BLaER1 treated with 17β-estradiol and CSF1 and Interleukin-3, amounts not matched to agents 10 nM and 100 nM (cell line): ENCODE measurements at regions not wholly inside any gene's neighbourhood (a gene's known extent, or its start where the extent isn't known, plus 50 kb on each side); places are given as distances from the start of the nearest gene placed in this dataset.

ENCODE experiments used
- H3K27ac ChIP-seq, 11 experiments: shearing (Covaris generic); formaldehyde crosslinking; 2 replicates each; pipeline ENCODE4 v1.8.1; 2022
- H3K27me3 ChIP-seq, 11 experiments: shearing (Covaris generic); formaldehyde crosslinking; 2 replicates each; pipeline ENCODE4 v1.8.1; 2022
- H3K36me3 ChIP-seq, 11 experiments: shearing (Covaris generic); formaldehyde crosslinking; 2 replicates each; pipeline ENCODE4 v1.8.1; 2022
- H3K4me1 ChIP-seq, 10 experiments: shearing (Covaris generic); formaldehyde crosslinking; 2 replicates each; pipeline ENCODE4 v1.8.1; 2022
- H3K4me2 ChIP-seq, 11 experiments: shearing (Covaris generic); formaldehyde crosslinking; 2 replicates each; pipeline ENCODE4 v1.8.1; 2022
- H3K4me3 ChIP-seq, 10 experiments: shearing (Covaris generic); formaldehyde crosslinking; 2 replicates each; pipeline ENCODE4 v1.8.1; 2022
- H3K9ac ChIP-seq, 11 experiments: shearing (Covaris generic); formaldehyde crosslinking; 2 replicates each; pipeline ENCODE4 v1.8.1; 2022
- H3K9me3 ChIP-seq, 11 experiments: shearing (Covaris generic); formaldehyde crosslinking; replicated peaks in 1 of 11; 2 replicates each; pipeline ENCODE4 v1.8.1; 2022
- H4K20me1 ChIP-seq, 11 experiments: shearing (Covaris generic); formaldehyde crosslinking; 2 replicates each; pipeline ENCODE4 v1.8.1; 2022
- Cebpa-rat ChIP-seq, 11 experiments: shearing (Covaris generic); IDR thresholded peaks; 2 replicates each; pipeline ENCODE4 v1.8.1; 2022

DNA sequence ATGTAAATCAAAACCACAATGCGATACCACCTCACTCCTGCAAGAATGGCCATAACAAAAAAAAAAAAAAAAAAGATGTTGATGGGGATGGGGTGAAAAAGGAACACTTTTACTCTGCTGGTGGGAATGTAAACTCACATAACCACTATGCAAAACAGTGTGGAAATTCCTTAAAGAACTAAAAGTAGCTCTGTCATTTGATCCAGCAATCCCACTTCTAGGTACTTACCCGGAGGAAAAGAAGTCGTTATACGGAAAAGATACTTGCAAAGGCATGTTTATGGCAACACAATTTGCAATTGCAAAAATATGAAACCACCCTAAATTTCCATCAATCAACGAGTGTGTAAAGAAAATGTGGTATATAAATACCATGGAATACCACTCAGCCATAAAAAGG is 205.0 kb downstream of the TENT4A start:
- no peaks in the 10 kb centered on the region for H3K36me3 ChIP-seq
- no peak overlapping the region for H3K4me2 ChIP-seq
- H3K4me1 ChIP-seq = no peaks in the 10 kb centered on the region
- no peaks in the 10 kb centered on the region; a peak in 1 of 22 replicates for H3K9me3 ChIP-seq
- no peak overlapping the region for H3K27ac ChIP-seq
- H3K27me3 ChIP-seq = no peaks in the 10 kb centered on the region
- no peak overlapping the region for H3K4me3 ChIP-seq
- no peak for TF ChIP-seq Cebpa-rat (IDR thresholded peaks at IDR 0.05)
- H3K9ac ChIP-seq = no peak overlapping the region
- H4K20me1 ChIP-seq = no peaks in the 10 kb centered on the region

DNA sequence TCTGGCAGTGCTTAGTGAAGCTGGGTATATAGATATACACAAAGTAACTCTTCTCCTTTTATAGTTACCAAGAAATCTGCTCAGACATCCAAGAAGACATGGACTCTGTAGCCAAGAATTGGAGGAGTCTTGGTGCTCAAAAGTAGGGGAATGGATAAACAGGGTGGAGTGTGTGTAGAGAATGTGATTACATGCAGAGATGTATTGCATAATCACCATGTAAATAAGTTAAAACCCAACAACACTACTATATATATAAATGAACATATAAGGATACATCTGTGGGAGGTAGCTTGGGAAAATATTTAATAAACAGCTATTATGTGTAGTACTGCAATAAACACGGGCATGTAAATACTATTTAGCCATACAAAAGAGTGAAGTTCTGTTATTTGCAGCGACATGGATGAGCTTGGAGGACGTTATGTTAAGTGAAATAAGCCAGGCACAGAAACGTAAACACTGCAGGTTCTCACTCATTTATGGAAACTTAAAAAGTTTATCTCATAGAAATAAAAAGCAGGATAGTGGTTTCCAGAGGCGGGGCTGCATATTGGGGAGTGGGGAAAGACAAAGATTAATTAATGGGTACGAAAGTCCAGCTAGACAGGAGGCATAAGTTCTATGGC is 207.5 kb downstream of the TENT4A start:
- no peak overlapping the region for H3K4me3 ChIP-seq

DNA sequence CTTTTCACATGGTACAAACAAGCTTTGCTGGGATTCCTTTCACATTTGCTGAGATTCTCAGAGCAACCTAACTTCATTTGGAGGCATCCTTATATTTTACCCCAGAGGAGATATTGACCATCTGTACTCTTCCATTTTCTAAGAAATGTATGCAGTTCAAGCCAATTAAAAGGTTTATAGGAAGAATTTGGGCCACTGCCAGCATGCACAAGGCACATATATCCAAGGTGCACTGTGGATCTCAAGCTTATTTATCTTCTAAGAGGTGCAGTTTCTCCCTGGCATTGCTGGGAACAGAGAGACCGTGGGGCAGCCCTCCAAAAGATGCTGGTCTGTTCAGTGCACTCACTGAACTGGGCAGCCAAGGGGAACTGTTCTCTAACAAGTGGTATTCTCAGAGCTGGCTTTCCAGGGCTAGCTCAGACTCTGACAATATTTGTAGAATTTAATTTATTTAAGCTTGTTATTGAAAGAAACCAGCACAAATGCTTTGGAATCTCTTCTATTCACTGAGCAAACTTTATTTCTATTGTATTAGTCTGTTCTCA is 213.3 kb downstream of the TENT4A start:
- H3K36me3 ChIP-seq = no peaks in the 10 kb centered on the region
- H4K20me1 ChIP-seq = no peaks in the 10 kb centered on the region
- H3K4me3 ChIP-seq = no peak overlapping the region
- H3K27ac ChIP-seq = no peak overlapping the region
- no peaks in the 10 kb centered on the region for H3K9me3 ChIP-seq
- no peaks in the 10 kb centered on the region for H3K4me1 ChIP-seq
- no peak overlapping the region for H3K9ac ChIP-seq
- no peak for TF ChIP-seq Cebpa-rat (IDR thresholded peaks at IDR 0.05)
- H3K4me2 ChIP-seq = no peak overlapping the region
- no peaks in the 10 kb centered on the region for H3K27me3 ChIP-seq

More for the DNA sequence above, 207.5 kb downstream of the TENT4A start:
- H3K9ac ChIP-seq = no peak overlapping the region
- no peak for TF ChIP-seq Cebpa-rat (IDR thresholded peaks at IDR 0.05)
- H3K4me2 ChIP-seq = no peak overlapping the region
- H3K4me1 ChIP-seq = no peaks in the 10 kb centered on the region
- H3K36me3 ChIP-seq = no peaks in the 10 kb centered on the region
- H3K27ac ChIP-seq = no peak overlapping the region
- H3K9me3 ChIP-seq = no peaks in the 10 kb centered on the region; a peak in 1 of 22 replicates
- no peaks in the 10 kb centered on the region for H4K20me1 ChIP-seq
- no peaks in the 10 kb centered on the region for H3K27me3 ChIP-seq

DNA sequence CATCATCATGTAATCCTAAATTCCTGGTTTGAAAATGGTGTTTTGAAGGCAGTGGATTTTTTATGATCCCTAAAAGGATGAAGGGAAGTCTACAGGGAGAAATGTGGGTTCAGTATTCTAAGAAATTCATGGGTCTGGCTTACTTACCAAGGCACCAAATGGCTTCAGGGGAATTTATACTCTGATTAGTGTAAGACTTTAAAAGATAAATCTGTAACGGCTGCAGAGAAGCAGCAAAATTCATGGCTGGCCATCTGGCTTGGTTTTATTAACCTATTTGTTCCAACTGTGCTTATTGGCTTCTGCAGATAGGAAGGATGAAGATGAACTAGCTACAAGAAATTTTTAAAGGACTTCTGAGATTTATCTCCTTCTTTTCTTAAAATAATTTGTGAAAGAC is 222.8 kb downstream of the TENT4A start:
- Histone ChIP-seq H4K20me1 (no peaks in the 10 kb centered on the region), H3K36me3 (no peaks in the 10 kb centered on the region), H3K9ac (no peak overlapping the region), H3K27ac (no peak overlapping the region), H3K9me3 (no peaks in the 10 kb centered on the region), H3K4me3 (no peak overlapping the region), H3K27me3 (no peaks in the 10 kb centered on the region), H3K4me1 (peaks cover 0 to 5% (median 0%) of the 10 kb centered on the region in 10 experiments; a peak in 3 of 20 replicates), H3K4me2 (no peak overlapping the region)
- no peak for TF ChIP-seq Cebpa-rat (IDR thresholded peaks at IDR 0.05)

DNA sequence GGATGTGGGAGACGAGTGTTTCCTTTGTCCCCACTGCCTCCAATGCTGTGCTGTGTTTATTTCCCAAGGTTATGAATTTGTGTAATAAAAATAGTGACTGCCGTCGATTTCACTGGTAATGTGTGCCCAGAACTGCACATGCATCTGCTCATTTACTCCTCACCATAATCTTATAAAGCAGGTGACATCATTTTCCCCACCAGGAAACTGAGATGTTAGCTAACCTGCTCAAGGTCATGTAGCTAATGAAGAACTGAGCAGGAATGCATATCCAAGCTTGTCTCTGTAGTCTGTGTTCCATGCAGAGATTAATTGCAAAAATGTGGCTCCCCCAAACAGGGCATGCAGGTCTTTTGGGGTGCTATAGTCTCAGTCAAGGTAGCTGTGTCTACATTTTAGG is 224.4 kb downstream of the TENT4A start:
- Histone ChIP-seq H3K36me3 (no peaks in the 10 kb centered on the region), H4K20me1 (no peaks in the 10 kb centered on the region), H3K4me1 (peaks cover 0 to 5% (median 0%) of the 10 kb centered on the region in 10 experiments; a peak in 3 of 20 replicates), H3K4me3 (no peak overlapping the region), H3K27me3 (no peaks in the 10 kb centered on the region), H3K4me2 (no peak overlapping the region), H3K27ac (no peak overlapping the region), H3K9me3 (no peaks in the 10 kb centered on the region), H3K9ac (no peak overlapping the region)
- no peak for TF ChIP-seq Cebpa-rat (IDR thresholded peaks at IDR 0.05)

DNA sequence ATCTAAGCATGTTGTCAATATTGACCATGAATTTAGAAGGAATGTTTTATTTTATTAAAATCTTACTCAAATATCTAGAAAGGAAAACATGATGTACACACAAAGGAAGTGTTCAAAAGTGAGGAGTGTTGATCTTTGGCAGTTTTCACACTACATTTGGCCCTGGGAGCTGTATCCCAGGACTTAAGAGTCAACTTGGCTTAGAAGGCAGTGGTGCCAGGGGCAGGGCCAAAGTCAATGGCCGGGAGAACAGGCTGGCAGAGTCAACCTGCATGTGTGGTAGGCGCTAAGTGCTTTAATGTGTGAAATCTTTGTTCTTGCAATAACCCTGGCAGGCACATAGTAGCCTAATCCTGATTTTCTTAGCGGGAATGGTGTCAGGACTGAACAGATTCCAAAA is 228.4 kb downstream of the TENT4A start:
- H3K9ac ChIP-seq = no peak overlapping the region
- no peaks in the 10 kb centered on the region for H3K36me3 ChIP-seq
- H4K20me1 ChIP-seq = no peaks in the 10 kb centered on the region
- H3K27me3 ChIP-seq = no peaks in the 10 kb centered on the region
- no peak for TF ChIP-seq Cebpa-rat (IDR thresholded peaks at IDR 0.05)
- no peak overlapping the region for H3K4me2 ChIP-seq
- no peak overlapping the region for H3K4me3 ChIP-seq
- H3K4me1 ChIP-seq = peaks cover 0 to 5% (median 0%) of the 10 kb centered on the region in 10 experiments; a peak in 3 of 20 replicates
- no peak overlapping the region for H3K27ac ChIP-seq
- no peaks in the 10 kb centered on the region; a peak in 2 of 22 replicates for H3K9me3 ChIP-seq

DNA sequence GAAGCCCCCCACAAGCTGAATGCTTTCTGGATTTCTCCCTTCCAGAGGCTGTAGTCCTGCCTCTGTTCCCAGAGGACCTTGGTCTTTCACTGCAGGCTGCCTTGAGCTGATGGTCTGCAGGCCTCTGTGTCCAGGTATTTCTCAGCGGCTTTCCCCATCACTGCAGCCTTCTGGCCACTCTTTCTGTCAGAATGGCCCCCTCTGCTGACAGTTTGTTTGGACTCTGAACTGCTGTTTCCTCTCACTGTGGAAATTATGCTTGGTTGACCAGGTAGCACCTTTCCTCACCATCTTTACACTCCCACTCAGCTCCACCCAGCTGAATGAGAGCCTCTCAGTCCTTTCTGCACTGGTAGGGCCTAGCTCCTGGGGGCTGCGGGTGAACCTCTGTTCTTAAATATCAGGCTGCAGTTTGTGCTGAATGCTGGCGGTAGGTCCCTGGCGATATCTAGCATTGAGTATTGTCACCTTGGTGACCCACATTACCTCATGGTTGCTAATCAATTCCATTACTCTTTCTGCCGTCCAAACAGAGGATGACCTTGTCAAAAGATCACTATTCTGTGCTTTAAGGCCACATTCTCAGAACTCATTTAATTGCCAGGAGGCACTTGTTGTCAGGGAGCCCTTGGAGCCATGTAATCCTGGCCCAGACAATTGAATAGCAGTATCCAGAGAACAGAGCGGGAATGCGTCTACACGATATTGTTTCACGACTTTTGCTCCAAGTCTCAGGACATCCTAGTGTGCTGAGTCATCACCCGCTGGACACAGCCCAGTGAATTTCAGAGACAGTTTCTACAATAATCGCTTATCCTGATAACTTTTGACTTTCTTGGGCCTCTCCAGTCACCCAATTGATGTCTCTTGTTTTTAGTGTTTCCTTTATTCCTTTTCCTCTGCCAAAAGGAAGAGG is 230.2 kb downstream of the TENT4A start:
- H3K9me3 ChIP-seq = no peaks in the 10 kb centered on the region; a peak in 2 of 22 replicates
- no peak for TF ChIP-seq Cebpa-rat (IDR thresholded peaks at IDR 0.05)
- no peak overlapping the region for H3K4me3 ChIP-seq
- no peak overlapping the region for H3K9ac ChIP-seq
- H3K27ac ChIP-seq = no peak overlapping the region
- H4K20me1 ChIP-seq = no peaks in the 10 kb centered on the region
- H3K36me3 ChIP-seq = no peaks in the 10 kb centered on the region
- H3K4me1 ChIP-seq = peaks cover 0 to 5% (median 0%) of the 10 kb centered on the region in 10 experiments; a peak in 3 of 20 replicates
- no peaks in the 10 kb centered on the region for H3K27me3 ChIP-seq
- H3K4me2 ChIP-seq = no peak overlapping the region

DNA sequence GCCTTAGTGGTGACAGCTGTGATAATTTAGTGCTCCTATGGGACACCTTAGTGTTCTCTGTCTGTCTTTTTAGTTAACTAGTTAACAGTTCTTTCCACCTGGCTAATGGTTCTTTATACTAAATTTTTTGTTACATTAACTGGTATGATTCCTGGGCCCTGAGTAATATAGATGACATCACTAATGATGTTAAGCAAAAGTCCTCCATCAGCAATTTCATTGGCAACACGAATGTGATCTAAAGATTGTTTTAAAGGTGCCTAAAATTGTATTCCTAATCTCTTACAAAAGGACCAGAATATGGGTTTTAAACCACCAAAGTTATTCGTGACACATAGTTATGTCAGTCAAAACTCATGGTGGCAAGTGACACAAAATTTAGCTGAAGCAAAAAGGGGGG is 235.3 kb downstream of the TENT4A start:
- no peak overlapping the region for H3K27ac ChIP-seq
- H3K9me3 ChIP-seq = no peaks in the 10 kb centered on the region
- no peaks in the 10 kb centered on the region for H3K36me3 ChIP-seq
- no peak for TF ChIP-seq Cebpa-rat (IDR thresholded peaks at IDR 0.05)
- H3K4me3 ChIP-seq = no peak overlapping the region
- no peak overlapping the region for H3K4me2 ChIP-seq
- no peaks in the 10 kb centered on the region for H3K4me1 ChIP-seq
- no peak overlapping the region for H3K9ac ChIP-seq
- no peaks in the 10 kb centered on the region for H3K27me3 ChIP-seq
- no peaks in the 10 kb centered on the region for H4K20me1 ChIP-seq

DNA sequence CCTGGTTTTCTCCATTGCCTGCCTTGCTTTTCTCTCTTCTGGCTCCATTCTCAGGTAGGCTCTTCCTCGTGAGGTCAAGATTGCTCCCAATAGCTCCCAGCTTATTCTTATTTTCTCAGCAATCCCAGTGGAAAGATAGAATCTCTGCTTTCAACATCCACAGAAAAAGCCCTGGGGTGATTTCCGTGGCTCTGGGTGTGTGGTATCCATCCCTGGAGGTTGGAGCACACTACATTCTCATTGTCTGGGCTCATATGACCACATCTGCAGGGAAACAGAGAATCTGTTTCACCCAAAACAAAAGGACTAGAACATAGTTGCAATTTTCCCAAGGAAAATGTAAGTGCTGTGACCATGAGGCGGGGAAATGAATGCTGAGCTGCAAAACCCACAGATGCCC is 236.0 kb downstream of the TENT4A start:
- H3K36me3 ChIP-seq = no peaks in the 10 kb centered on the region
- H3K4me3 ChIP-seq = no peak overlapping the region
- H3K4me2 ChIP-seq = no peak overlapping the region
- TF ChIP-seq Cebpa-rat (IDR thresholded peaks at IDR 0.05) = no peak
- no peaks in the 10 kb centered on the region for H3K27me3 ChIP-seq
- H3K9me3 ChIP-seq = no peaks in the 10 kb centered on the region
- no peak overlapping the region for H3K27ac ChIP-seq
- no peaks in the 10 kb centered on the region for H4K20me1 ChIP-seq
- H3K4me1 ChIP-seq = no peaks in the 10 kb centered on the region
- no peak overlapping the region for H3K9ac ChIP-seq
